HG03571 (cell line): ENCODE measurements at regions not wholly inside any gene's neighbourhood (a gene's known extent, or its start where the extent isn't known, plus 50 kb on each side); places are given as distances from the start of the nearest gene placed in this dataset.

Experiments used
- ATAC-seq: cut with Tn5 transposase; IDR thresholded peaks from one replicate; pipeline ENCODE4 v1.9.1; 2021; ENCODE audit not compliant: unreplicated experiment

GRCh38 chr6:10248378-10248843, 166.5 kb downstream of the TFAP2A start:
- no peak for ATAC-seq

DNA sequence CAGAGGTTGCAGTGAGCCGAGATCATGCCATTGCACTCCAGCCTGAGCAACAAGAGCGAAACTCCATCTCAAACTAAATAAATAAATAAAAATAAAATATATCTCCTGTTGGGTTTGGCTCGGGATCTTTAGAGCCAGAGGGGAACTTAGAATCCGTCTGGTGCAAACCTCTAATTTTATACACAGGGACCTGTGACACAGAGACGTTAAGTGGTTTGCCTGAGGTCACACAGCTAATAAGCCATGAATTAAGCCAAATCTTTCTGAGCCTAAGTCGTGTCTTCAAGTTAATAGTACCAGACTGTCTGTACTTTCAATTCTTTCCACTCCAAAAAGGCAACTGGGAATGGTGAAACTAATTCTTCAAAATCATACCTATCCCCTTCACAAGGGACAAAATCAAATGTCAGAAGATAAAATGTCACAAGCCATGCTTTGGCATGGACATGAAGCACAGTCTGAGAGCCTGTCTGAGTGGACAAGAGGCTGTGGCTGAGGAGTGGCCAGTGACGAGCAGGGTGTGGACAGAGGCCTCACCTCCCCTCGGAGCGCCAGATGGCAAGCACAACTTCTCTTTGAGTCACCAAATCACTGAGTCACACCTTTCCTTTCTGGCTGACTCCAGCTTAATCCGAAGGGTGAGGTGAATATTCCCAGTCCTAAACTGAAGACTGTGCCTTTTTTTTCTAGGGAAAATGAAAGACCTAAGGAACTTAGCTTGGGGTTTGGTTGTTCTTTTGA, 177.4 kb downstream of the TFAP2A start:
- no peak for ATAC-seq

GRCh38 chr6:10235344-10235743, 179.5 kb downstream of the TFAP2A start:
- no peak for ATAC-seq

DNA sequence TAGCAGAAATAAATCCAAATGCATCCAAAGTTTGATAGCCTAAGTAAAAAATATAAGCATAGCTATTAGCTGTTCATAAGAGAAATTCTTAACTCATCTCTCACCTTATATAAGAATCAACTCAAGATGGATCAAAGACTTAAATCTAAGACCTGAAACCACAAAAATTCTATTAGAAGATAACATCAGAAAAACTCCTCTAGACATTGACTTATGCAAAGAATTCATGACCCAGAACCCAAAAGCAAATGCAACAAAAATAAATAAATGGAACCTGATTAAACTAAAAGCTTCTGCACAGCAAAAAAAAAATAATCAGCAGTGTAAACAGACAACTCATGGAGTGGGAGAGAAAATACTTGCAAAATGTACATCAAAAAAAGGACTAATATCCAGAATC, 184.3 kb downstream of the TFAP2A start:
- ATAC-seq, result no peak

DNA sequence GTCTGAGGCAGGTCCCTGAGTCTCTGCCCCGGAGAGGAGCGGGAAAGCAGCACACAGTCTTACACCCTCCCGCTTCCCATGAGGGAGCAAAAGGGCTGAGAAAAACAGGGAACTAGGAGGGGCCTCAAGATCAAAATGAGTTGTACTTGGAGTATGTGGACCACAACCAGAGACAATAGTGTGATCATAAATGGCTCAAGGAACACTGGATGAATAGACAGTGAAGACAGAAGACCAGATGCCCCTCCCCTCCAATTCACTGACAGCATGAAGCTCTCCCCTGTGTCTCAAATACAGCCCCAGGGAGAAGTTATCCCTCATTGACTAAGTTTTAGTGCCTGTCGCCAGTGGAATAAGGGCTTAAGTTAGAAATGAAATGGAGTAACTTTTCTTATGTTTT, 191.0 kb downstream of the TFAP2A start:
- ATAC-seq, result no peak

GRCh38 chr6:10221178-10221577, 193.7 kb downstream of the TFAP2A start:
- ATAC-seq, result no peak

GRCh38 chr6:10219510-10219909, 195.4 kb downstream of the TFAP2A start:
- ATAC-seq, result no peak

- no peak for ATAC-seq
Measured at GRCh38 chr6:10217111-10217510, 197.8 kb downstream of the TFAP2A start.

- no peak for ATAC-seq
Measured at GRCh38 chr6:10215326-10216110, 199.4 kb downstream of the TFAP2A start.

GRCh38 chr6:10210052-10210451, 204.8 kb downstream of the TFAP2A start:
- no peak for ATAC-seq

- ATAC-seq, result no peak
Measured at GRCh38 chr6:10205892-10206291, 209.0 kb downstream of the TFAP2A start.

DNA sequence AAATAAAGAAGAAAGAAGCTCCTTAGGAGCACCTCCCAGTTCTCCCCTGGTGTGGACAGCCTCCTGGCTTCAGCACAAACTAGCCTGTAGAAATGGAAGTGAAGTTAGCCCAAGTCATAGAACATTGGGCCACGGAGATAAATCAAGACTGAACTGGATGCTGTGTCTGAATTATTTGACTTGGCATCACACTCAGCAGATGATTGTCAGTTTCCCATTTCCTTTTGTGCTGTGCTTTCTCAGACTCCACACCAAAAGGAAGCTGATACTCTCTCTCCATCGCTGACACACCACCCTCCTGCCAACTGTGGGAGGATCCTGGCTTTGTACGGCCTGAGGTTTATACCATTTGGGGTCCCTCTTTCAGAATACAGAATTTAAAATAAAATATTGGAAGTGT, 209.8 kb downstream of the TFAP2A start:
- no peak for ATAC-seq

- no peak for ATAC-seq
Measured at GRCh38 chr6:10203651-10204050, 211.2 kb downstream of the TFAP2A start.

- no peak for ATAC-seq
Measured at GRCh38 chr6:10202581-10202980, 212.3 kb downstream of the TFAP2A start.

GRCh38 chr6:10201606-10202510, 213.0 kb downstream of the TFAP2A start:
- no peak for ATAC-seq

- no peak for ATAC-seq
Measured at GRCh38 chr6:10196090-10196489, 218.8 kb downstream of the TFAP2A start.

DNA sequence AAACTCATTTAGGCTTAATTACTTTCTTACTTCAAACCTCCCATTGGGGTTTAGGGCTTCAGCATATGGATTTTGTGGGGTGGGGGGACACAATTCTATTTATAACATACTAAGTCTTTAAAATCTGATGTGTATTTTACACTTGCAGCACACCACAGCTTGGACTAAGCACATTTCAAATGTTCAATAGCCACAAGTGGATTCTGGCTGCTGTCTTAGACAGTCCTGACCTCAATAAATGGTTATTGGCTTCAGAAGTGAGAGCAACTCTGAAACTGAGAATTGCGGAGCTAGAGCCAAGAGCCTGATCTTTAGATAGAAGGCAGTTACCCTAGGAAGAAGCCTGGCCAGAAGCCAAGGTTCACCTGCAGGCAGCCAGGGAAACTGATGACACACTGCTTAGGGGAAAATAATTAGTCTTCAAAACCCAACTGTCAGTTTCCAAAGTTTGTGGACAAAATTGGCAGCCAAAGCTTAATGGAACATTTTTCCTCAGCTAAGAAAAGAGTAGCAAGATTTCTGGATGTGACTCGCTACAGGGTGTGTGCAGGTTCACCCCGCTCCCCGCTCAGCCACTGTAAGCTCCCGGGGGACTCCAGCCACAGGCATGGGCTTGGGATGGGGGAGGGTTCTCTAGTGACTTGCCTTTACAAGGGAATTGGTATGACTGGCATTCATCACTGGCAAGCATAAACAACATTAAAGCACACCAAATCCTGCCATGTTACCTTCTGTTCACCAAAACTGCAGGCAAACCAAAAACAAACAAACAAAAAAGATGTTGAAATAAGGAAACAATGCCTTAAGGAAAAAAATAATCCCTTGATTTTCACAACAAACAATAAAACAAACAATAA, 219.8 kb downstream of the TFAP2A start:
- ATAC-seq, result no peak

GRCh38 chr6:10193321-10193720, 221.6 kb downstream of the TFAP2A start:
- no peak for ATAC-seq

GRCh38 chr6:10190042-10190441, 224.8 kb downstream of the TFAP2A start:
- no peak for ATAC-seq
